HG02763 (cell line): ENCODE measurements at regions not wholly inside any gene's neighbourhood (a gene's known extent, or its start where the extent isn't known, plus 50 kb on each side); places are given as distances from the start of the nearest gene placed in this dataset.

Source experiments
- ATAC-seq: cut with Tn5 transposase; IDR thresholded peaks from one replicate; pipeline ENCODE4 v1.9.1; 2021; ENCODE audit warnings: mild to moderate bottlenecking, moderate library complexity; ENCODE audit not compliant: unreplicated experiment

DNA sequence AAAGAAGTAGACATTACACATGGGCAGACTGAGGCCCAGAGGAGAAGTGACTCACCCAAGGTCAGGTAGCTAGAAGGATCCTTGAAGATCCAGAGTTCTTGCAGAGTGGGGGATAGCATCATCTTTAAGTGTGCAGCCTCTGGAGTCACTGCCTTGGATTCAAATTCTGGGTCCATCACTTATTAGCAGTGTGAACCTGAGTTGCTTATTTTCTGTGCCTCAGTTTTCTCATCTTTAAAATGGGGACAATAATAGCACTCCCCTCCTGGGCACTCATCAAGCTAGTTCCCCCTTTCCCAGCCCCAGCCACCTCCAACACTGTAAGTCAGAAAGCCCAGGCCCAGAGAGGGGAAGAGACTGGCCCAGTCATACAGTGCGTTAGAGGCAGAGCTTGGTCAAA lies 141.8 kb upstream of the PJA1 start:
- ATAC-seq, result no peak

DNA sequence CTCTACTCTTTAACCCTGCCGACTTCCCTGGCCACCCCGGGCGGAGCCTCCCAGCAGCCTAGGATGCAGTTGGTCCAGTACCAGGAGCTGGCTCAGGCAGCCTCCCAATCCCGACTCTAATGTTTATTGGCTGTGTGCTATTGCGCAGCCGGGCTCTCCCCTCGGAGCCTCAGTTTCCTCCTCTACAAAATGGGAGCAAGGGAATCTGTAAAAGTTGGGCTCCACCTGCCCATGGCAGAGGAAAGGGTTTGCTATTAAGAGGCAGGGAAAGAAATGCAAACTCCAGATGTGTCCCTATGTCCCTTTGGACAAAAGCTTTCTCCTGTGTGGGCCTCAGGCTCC lies 140.8 kb upstream of the PJA1 start:
- ATAC-seq, result no peak

DNA sequence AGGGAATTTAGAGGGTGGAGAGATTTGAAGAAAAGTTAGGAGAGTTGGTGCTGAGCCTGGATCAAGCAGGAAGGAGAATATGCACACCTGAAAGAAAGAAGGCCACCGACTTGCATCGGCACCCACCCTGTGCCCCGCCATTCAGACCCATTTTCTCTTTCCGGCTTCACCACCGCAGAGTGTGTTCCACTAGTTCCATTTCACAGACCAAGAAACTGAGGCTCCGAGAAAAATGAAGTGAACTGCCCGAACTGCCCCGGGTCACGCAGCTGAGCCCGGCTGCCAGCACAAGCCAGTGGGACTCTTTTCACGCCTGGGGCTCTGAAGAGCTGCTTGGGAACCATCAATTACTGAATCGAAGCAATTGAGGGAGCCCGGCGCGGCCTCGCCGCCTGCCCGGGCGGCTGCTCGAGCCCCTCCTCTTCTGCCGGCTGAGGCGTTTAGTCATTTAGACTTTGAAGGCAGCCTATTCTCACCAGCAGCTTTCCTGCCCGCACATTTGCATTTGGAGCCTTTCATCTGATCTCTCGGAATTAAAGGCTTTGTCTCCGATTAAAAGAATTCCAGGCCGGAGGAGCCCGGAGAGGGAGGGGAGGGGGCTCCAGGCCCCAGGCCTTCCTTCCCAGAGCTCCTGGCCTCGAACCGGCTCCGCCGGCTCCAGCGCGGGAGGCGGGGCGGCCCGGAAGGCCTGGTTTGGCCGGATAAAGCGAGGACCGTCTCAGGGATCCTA lies 140.2 kb upstream of the PJA1 start:
- ATAC-seq, result no peak

DNA sequence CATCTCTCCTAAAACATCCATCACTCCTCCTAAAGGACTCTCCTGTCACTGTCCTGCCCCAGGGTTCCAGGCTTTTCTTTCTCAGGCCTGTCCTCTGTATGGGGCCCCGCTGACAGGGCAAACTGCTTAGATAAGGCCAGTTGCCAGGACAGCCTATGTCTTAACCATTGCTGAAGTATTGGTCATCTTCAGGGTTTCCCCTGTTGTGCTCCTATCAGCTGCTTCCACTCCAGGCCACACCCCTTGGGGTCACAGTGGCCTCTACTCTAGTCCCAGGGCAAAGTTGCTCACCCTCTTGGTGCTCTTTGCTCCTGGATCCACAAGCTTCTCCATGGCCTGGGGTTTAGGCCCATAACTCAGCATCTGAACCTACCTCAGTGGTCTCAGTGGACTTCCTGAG lies 138.0 kb upstream of the PJA1 start:
- no peak for ATAC-seq

DNA sequence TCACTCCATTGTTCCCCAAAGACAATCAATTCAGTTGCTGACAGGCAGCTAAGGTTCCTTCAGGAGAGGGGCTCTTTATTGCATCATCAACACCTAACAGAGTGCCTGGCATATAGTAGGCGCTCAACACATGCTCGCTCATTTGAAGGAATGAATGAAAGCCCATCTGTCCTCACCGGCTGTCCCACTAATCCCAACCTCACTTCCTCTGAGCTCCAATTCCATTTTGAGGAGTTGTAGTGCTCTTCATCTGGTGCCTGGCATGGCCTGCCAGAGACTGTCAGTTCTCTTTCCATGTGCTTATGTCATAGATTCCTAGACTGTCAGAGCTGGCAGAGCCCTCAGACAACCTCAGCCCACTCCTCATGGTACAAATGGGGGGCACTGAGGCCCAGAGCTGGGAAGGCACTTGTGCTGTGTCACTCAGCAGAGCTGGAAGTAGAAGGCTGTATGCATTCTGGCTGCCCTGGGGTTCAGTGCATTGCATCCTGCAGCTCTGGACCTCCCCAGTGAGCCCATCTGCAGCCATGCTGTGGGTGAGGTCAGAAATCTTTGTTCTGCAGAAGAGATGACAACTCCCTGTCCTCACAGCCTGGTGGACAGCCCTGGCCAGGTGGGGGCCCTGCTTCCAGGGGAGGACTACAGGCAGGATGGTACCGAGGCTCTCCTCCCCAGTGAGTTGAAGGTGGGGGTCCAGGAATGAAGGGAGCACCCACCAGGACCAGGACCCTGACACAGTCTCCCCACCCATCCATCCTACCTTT lies 134.9 kb upstream of the PJA1 start:
- no peak for ATAC-seq

DNA sequence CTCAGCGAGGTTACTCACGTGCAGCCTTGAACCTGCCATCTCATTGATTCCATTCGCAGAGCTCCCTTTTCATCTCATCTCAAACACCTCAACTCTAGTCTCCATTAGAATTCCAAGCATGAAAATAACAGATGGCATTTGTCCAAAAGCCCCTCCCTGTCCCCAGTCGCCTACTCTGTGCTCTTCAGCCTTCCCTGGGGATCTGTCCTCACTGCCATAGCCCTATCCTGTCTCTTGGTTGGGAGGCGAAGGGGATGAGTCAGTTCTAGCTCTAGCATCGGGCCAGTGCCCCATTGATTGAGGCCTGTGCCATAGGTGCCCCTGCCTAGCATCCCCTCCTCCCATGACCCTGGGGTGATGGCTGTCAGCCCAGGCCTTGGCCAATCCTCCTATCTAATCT lies 134.0 kb upstream of the PJA1 start:
- no peak for ATAC-seq

DNA sequence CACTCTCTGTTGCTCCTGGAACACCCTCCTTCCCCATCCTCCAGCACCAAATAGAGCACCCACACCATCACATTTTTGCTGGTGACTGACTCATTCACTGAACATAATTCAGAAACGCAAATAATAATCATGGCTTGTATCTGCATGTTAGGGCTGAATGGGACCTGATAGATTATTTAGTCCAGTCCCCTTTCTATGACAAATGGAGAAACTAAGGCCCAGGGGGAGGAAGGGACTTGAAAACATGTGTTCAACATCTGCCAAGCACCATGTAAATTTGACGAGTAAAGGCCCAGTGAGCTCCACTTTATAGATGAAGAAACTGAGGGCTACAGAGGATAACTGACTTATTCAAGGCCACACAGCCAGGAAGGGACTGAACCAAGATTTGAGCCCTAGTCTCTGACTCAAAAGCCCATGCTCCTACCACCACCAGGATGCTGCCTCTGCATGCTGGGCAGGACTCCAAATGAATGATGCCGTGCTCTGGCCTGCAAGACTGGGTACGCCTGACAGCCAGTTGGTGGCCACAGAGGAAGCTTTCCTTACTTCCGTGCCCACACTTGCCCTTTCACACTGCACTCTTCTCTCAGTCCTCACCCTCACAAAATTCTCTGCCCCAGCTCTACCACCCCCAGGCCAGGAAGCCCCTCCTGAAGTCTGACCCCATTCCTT lies 133.3 kb upstream of the PJA1 start:
- no peak for ATAC-seq

DNA sequence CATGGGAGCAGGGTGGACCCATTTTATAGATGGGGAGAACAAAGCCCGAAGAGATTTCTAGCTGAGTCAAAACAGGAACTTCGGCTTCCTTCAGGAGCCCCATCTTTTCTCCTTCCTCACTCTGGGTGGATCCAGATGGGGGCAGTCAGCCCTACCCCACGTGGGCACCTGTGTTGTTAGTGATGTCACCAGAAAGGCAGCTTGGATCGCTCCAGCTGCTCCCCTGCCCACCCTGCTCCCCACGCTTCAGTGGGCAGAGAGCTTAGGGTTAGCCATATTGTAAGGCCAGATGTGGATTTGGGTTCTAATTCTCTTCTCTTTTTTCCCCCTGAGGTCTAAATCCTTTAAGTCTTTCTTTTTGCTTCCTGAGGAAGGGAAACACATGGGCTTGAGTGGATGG lies 132.3 kb upstream of the PJA1 start:
- ATAC-seq, result no peak

DNA sequence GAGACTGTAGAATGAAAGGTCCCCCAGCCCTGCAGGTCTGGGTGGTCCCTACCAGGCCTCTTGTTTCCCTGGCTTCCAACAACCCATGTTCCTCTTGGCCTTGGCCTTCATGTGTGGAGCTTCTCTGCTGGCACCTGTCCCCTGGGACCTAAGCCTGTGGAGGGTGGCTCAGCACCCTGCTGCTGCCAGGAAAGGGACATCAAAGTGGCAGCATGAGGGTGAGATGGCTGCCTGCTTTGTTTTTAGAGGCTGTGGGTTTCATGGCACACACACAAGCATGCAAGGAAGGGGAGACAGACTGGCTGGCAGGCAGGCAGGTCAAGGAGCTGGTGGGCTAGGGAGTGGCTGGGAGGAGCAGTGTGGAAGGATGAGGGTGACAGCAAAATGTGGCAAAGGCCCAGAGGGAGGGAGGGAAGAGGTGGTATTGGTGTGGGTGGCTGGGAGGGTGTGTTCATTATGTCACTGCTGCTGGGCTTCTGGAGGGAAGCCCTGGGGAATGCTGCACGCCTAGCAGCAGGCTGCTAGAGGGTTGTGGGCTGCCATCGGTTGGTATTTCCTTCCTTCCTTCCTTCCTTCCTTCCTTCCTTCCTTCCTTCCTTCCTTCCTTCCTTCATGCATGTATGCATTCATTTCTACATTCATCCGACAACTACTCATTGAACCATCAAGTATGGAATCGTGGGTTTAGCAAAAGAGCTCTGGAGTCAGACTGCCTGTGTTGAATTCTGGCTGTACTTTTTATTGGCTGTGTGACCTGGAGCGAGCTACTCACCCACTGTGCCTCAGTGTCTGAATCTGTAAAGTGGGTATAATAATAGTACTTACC lies 128.7 kb upstream of the PJA1 start:
- ATAC-seq, result no peak

DNA sequence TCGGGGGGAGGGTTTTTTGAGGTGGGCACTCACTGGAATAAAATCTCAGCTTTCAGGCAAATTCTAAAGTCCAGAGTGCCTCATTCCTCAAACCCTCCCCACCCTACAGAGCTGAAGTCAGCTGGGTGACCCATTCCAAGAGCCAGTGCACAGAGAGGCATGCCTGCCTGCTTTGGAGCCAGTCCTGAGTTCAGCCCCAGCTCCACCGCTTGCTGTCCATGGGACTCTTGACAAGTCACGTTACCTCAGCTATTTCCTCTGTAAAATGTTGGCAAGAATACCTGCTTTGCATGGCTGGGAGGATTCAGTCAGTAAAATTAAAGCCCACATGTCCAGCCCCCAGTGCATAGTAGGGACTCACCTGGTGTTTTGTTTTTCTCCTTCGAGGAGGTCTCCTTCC lies 125.9 kb upstream of the PJA1 start:
- no peak for ATAC-seq

DNA sequence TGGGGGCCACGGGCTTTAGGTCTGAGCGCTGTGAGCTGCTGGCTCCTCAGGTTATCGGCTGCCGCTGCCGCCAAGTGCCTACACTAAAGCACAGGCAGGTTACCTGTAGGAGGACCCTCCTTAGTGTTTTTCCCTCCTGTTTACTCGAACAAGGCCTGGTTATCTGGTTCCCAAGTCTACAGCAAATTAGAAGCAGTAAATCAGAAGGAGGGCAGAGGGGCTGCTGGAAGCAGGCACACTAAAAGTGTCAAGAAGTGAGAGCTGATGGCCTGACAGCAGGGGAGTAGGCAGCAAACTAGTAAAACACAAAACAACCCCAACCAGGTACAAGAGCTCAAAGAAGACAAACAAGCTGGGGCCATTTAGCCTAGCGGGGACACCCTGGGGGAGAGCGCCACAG lies 125.0 kb upstream of the PJA1 start:
- ATAC-seq, result no peak

DNA sequence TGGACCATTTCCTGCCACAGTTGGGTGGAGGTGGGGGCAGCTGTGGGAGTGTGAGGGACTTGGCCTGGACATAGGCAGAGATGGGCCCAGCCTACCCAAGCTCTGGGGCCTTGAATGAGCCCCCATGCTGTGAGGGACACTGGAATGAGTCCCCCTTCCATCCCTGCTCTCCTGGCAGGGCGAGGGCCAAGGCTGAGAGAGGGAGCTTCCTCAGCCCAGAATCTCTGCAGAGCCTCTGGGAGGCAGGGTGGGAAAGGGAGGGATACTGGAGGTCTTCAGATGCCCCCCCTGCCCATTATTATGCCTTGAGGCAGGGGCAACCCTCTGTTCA lies 124.5 kb upstream of the PJA1 start:
- ATAC-seq, result no peak

DNA sequence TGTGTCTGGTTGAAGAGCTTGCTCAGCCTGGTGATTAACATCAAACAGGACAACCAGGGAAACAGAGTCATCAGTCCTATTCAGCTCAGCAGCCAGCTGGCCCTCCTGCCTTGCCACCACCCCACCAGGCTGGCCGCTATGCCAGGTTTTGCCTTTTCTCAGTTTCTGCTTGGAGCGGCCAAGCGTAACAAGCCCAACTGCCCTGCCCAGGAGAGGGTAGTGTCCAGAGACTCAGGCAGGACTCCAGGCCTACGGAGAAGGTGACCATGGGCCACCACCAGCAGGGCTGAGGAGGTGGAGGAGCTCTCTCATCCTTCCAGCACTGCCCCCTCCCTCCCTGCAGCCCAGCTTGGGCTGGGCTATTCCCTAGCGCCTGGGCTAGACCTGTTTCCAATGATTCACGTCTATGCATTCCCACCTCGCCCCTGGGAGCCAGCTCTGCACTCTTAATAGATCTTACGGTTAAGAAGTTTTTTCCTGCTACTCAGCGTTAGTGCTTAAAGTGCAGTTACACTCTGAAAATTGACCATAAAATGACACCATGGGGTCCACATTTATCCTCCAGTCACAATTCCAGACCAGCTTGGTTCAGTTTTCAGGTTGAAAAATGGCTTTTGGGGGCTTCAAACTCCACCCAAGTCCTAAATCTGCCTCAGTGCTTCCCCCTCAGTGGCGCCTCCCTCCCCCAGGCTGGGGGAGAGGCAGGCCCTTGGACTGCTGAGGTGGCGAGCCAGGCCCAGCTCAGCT lies 124.0 kb upstream of the PJA1 start:
- ATAC-seq, result no peak

DNA sequence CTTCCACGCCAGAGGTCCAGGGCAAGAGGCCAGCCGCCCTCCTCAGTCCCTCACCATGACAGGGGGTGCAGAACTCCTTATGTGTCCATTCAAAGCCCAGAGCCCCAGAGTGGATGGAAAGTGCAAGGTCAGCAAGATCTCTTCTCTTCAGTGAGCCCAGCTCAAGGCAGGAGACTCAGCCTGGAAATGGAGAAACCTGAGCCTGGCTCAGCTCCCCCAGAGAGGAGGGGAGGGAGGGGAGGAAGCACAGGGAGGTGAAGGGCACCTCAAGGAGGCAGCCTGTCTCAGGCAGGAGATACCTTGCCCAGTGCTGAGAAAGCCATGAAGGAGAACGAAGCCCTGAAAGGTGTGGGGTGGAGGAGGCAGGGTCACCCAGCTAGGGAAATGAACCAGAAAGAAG lies 121.8 kb upstream of the PJA1 start:
- no peak for ATAC-seq

DNA sequence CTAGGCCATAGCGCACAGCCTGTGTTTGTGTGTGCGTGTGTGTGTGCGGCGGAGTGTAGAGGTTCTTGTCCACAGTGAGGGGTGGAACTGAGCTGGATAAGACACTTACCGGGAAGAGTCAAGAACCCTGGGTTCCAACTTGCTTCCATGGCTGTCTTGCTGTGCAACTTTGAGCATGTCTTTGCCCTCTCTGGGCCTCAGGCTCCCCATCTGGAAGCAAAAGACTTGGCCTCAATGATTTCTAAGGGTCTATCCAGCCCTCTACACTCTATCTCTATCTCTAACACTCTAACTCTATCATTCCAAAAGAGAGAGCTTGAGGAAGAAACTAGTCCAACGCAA lies 121.3 kb upstream of the PJA1 start:
- ATAC-seq, result no peak

DNA sequence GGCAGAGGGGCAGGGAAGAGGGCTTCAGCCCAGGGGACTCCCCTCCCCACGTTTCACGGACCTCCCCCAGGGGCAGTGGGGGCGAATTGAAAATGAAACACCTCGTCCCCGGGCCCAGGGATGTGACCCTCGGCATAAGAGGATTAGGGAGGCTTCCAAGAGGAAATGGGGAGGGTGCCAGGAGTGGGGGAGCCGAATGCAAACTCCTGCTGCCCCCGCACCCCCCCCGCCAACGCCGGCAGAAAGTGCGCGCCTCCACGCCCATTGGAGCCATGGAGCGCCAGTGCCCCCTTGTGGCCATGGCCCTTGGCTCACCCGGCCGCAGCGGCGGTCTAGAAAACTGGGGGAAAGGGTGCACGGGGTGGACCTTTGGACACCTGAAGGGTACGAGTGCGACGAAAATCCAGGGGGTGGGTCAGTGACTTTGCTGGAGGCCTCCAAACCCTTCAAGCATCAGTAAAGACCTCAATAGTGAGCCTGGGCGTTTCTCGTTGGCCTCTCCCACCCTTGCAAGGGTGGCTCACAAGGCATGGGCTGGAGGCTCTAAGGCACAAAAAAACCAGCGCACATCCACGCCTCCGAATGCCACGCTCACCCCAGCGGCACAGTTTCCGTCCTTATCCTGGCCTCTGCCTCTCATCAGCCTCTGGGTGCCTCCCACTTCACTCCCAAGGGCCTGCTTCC lies 120.8 kb upstream of the PJA1 start:
- ATAC-seq, result peak; percentile 56

DNA sequence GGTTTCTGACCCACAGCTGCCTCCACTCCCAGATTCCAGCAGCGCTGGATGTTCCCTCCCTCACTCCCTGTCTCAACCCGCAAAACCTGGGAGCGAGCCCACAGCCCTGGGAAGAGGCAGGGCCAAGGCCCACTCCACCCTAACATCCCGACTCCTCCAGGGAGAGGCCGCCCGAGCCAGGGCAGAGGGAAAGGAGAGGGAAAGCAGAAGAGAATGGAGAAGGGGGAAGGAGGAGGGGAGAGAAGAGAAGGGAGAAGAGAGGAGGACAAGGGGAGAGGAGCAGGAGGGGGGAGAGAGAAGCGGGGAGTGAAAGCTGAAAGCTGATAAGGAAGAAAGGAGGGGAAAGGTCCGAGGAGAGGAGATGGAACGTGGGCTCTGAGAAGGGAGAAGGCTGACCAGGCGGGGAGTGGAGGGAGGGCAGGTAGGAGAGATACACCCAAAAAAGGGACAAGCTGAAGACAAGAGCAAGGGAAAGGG lies 120.2 kb upstream of the PJA1 start:
- no peak for ATAC-seq

DNA sequence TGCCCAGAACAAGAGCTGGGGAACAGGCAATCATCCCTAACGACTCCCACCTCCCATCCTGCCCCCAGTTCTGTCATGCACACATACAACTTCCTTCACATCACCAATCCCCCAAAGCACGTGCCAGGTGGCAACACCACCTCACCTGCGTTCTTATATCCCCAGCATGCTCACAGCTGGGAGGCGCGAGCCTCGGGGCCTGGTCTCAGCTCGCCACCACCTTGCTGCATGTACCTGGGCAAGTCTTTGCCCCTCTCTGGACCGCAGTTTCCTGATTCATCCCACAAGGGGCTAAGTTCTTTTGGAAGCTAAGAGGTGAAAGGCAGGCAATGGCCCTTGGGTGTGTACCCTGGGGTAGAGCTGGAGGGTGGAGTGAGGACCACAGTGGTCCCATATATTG lies 119.2 kb upstream of the PJA1 start:
- ATAC-seq, result no peak

DNA sequence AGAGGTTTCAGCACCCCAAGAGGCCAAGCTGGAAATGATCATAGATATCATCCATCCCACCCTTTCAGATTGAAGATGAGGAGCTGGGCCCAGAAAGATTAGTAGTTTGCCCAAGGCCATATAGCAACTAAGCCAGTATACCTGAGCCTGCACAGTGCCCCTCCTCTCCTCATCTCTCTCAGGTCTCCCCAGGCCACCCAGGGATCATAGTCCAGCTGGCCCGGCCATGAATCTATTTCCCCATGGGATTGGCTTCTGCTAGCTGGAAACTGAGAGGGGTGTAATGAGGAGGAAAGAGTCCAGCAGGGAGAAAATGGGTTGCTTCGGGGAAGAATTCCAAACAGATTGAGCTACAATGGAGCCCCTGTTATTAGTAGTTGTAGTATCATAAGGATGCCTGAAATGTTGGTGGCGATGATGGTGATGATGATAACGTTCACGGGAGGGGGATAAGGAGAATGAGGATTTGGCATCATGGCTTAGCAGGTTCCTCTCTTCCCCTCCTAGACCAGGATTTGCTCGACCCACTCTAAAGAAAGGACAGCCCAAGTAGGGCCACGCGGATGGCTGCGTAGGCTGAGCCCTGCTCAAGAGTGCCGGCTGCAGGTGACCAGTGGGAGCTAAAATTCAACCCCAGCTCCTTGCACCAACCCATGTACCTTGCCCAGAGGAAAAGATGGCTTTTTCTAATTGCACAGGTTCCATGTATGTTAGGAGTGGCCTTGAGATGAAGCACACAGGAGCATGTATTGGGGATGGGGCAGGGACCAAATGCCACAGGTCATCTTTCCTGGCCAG lies 117.8 kb upstream of the PJA1 start:
- no peak for ATAC-seq
